ENCODE measurements at regions not wholly inside any gene's neighbourhood (a gene's known extent, or its start where the extent isn't known, plus 50 kb on each side); places are given as distances from the start of the nearest gene placed in this dataset.

GRCh38 chr14:51491036-51491545 is 160.6 kb upstream of the FRMD6 start:
- 89% methylated on average over 3 of the region's 3 CpGs for WGBS (ENCODE audit: low lambda C conversion rate)
- ChIA-PET POLR2A (no interaction called here), CTCF (no interaction called here)
- Histone ChIP-seq H2AFZ (ENCODE audit: low read depth) (no peak overlapping the region), H3K36me3 (replicated peaks in 1 of 2; ENCODE audit: control insufficient read depth in 1 of 2, insufficient read depth in 2 of 2, low read length in 1 of 2) (no peaks in the 10 kb centered on the region), H3K4me2 (0 out of 2 replicates have a peak overlapping the region, but pooled peaks have one; percentile 10), H3K4me1 (ENCODE audit: control insufficient read depth in 1 of 2, insufficient read depth in 2 of 2, low read depth in 1 of 2, low read length in 1 of 2) (peaks cover 6 to 36% of the 10 kb centered on the region in 2 experiments; a peak in 3 of 4 replicates), H3K9me3 (no peaks in the 10 kb centered on the region), H3K4me3 (ENCODE audit: low read depth in 2 of 2, low read length in 1 of 2) (no peak overlapping the region), H3K9me2 (no peaks in the 10 kb centered on the region), H3F3A (replicated peaks; ENCODE audit: insufficient read depth) (peaks cover 6% of the 10 kb centered on the region), H4K20me1 (ENCODE audit: insufficient read depth) (no peaks in the 10 kb centered on the region), H3K79me2 (ENCODE audit: insufficient read depth) (no peaks in the 10 kb centered on the region), H3K27ac (ENCODE audit: low read depth in 2 of 2, low read length in 1 of 2) (peak overlapping the region; percentile 51 to 88; a peak in 3 of 4 replicates), H3K27me3 (ENCODE audit: insufficient read depth) (no peaks in the 10 kb centered on the region), H3K9ac (0 out of 2 replicates have a peak overlapping the region, but pooled peaks have one; percentile 10)
- TF ChIP-seq MEF2A (IDR thresholded peaks at IDR 0.05; ENCODE audit: borderline replicate concordance, low read depth) (no peak), MXI1 (IDR thresholded peaks at IDR 0.05; ENCODE audit: low read depth, low read length) (no peak), FOXM1 (IDR thresholded peaks at IDR 0.05; ENCODE audit: low read depth) (no peak), RCOR1 (IDR thresholded peaks at IDR 0.05; ENCODE audit: low read length) (no peak), PBX3 (IDR thresholded peaks at IDR 0.05) (no peak), RAD21 (IDR thresholded peaks at IDR 0.05; ENCODE audit: low read length) (no peak), POLR2AphosphoS5 (IDR thresholded peaks at IDR 0.05; ENCODE audit: low read depth, low read length) (no peak), RXRA (IDR thresholded peaks at IDR 0.05; ENCODE audit: borderline replicate concordance, low read depth) (no peak), NFIC (IDR thresholded peaks at IDR 0.05; ENCODE audit: borderline replicate concordance) (no peak), USF2 (IDR thresholded peaks at IDR 0.05; ENCODE audit: borderline replicate concordance, low read depth, low read length) (no peak), EP300 (IDR thresholded peaks at IDR 0.05; ENCODE audit: borderline replicate concordance in 1 of 2, low read depth in 1 of 2, low read length in 1 of 2) (no peak), CTCF (IDR thresholded peaks at IDR 0.05) (no peak)
- TF ChIP-seq, protein P1, sequence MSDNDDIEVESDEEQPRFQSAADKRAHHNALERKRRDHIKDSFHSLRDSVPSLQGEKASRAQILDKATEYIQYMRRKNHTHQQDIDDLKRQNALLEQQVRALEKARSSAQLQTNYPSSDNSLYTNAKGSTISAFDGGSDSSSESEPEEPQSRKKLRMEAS (IDR thresholded peaks at IDR 0.05; ENCODE audit: low read depth), result no peak
- TF ChIP-seq, protein P2, sequence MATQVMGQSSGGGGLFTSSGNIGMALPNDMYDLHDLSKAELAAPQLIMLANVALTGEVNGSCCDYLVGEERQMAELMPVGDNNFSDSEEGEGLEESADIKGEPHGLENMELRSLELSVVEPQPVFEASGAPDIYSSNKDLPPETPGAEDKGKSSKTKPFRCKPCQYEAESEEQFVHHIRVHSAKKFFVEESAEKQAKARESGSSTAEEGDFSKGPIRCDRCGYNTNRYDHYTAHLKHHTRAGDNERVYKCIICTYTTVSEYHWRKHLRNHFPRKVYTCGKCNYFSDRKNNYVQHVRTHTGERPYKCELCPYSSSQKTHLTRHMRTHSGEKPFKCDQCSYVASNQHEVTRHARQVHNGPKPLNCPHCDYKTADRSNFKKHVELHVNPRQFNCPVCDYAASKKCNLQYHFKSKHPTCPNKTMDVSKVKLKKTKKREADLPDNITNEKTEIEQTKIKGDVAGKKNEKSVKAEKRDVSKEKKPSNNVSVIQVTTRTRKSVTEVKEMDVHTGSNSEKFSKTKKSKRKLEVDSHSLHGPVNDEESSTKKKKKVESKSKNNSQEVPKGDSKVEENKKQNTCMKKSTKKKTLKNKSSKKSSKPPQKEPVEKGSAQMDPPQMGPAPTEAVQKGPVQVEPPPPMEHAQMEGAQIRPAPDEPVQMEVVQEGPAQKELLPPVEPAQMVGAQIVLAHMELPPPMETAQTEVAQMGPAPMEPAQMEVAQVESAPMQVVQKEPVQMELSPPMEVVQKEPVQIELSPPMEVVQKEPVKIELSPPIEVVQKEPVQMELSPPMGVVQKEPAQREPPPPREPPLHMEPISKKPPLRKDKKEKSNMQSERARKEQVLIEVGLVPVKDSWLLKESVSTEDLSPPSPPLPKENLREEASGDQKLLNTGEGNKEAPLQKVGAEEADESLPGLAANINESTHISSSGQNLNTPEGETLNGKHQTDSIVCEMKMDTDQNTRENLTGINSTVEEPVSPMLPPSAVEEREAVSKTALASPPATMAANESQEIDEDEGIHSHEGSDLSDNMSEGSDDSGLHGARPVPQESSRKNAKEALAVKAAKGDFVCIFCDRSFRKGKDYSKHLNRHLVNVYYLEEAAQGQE (IDR thresholded peaks at IDR 0.05; ENCODE audit: low read depth, low read length), result no peak
- no peak for DNase-seq

Data from SK-N-SH (cell line).